HEK293T (cell line): ENCODE measurements at regions not wholly inside any gene's neighbourhood (a gene's known extent, or its start where the extent isn't known, plus 50 kb on each side); places are given as distances from the start of the nearest gene placed in this dataset.

ENCODE experiments used
- BHLHE40 ChIP-seq: fragments of 450-650 bp; IDR thresholded peaks from 2 replicates; pipeline ENCODE4 v1.6.1; 2016; ENCODE audit warnings: mild to moderate bottlenecking, moderate library complexity, borderline replicate concordance
- CTBP1 ChIP-seq: fragments of 450-650 bp; IDR thresholded peaks from 2 replicates; pipeline ENCODE4 v1.6.1; 2016; ENCODE audit warnings: borderline replicate concordance
- FOXM1 ChIP-seq: fragments of 450-650 bp; IDR thresholded peaks from 2 replicates; pipeline ENCODE4 v1.6.1; 2017; ENCODE audit warnings: mild to moderate bottlenecking, borderline replicate concordance
- HDGF ChIP-seq: fragments of 450-650 bp; IDR thresholded peaks from 2 replicates; pipeline ENCODE4 v1.6.1; 2017; ENCODE audit warnings: antibody characterized with exemption, borderline replicate concordance
- L3MBTL2 ChIP-seq: fragments of 450-650 bp; conservative IDR thresholded peaks from 2 replicates; pipeline ENCODE4 v1.6.1; 2016; ENCODE audit warnings: mild to moderate bottlenecking
- LEF1 ChIP-seq: fragments of 450-650 bp; IDR thresholded peaks from 2 replicates; pipeline ENCODE4 v1.6.1; 2017; ENCODE audit warnings: mild to moderate bottlenecking, borderline replicate concordance
- SP1 ChIP-seq: fragments of 450-650 bp; IDR thresholded peaks from 2 replicates; pipeline ENCODE4 v1.6.1; 2017
- TARDBP ChIP-seq: fragments of 450-650 bp; IDR thresholded peaks from 2 replicates; pipeline ENCODE4 v1.6.1; 2016

- TF ChIP-seq LEF1: no peak
- no peak for TF ChIP-seq SP1
- no peak for TF ChIP-seq HDGF
- no peak for TF ChIP-seq TARDBP
- TF ChIP-seq BHLHE40: no peak
- TF ChIP-seq FOXM1: no peak
- no peak for TF ChIP-seq CTBP1
- no peak for TF ChIP-seq L3MBTL2
Observed at GRCh38 chr4:36844448-36844847, 400.1 kb upstream of the NWD2 start.
